HFFc6 (cell line): ENCODE measurements at regions not wholly inside any gene's neighbourhood (a gene's known extent, or its start where the extent isn't known, plus 50 kb on each side); places are given as distances from the start of the nearest gene placed in this dataset.
A peak's percentile ranks its signal among the peaks of the same experiment; 100 is the strongest.
"Not testable (repeated sequence)": the region's sequence is repeated elsewhere in the genome, so short reads cannot be mapped to it uniquely, and the experiment has no call there.

ENCODE experiments used
- DNase-seq: peaks from one replicate; pipeline ENCODE4 v3.0.0-alpha.2; 2018
- H3K27ac Mint-ChIP-seq: 2 replicates; pipeline ENCODE4 v1.8.0; 2020; ENCODE audit warnings: mild to moderate bottlenecking, mixed read lengths
- H3K27me3 Mint-ChIP-seq: 2 replicates; pipeline ENCODE4 v1.8.0; 2021; ENCODE audit warnings: mild to moderate bottlenecking, moderate library complexity, mixed read lengths; ENCODE audit not compliant: insufficient read depth
- H3K36me3 Mint-ChIP-seq: 2 replicates; pipeline ENCODE4 v1.8.0; 2021; ENCODE audit warnings: low read depth, mixed read lengths
- H3K4me1 Mint-ChIP-seq: 2 replicates; pipeline ENCODE4 v1.8.0; 2020; ENCODE audit warnings: low read depth, mixed read lengths
- H3K4me3 Mint-ChIP-seq: 2 replicates; pipeline ENCODE4 v1.8.0; 2020; ENCODE audit warnings: mild to moderate bottlenecking, moderate library complexity, mixed read lengths
- H3K9me3 Mint-ChIP-seq: 2 replicates; pipeline ENCODE4 v1.8.0; 2020; ENCODE audit warnings: mild to moderate bottlenecking, mixed read lengths
- TF ChIP-seq, protein P1 (sequence below): fragments of 200-600 bp; sonication (generic); IDR thresholded peaks from 2 replicates; pipeline ENCODE4 v1.5.0; 2021; ENCODE audit warnings: antibody characterized with exemption, mild to moderate bottlenecking

GRCh38 chrY:18891994-18892393 is 118.5 kb upstream of the HSFY2 start:
- TF ChIP-seq, protein P1, sequence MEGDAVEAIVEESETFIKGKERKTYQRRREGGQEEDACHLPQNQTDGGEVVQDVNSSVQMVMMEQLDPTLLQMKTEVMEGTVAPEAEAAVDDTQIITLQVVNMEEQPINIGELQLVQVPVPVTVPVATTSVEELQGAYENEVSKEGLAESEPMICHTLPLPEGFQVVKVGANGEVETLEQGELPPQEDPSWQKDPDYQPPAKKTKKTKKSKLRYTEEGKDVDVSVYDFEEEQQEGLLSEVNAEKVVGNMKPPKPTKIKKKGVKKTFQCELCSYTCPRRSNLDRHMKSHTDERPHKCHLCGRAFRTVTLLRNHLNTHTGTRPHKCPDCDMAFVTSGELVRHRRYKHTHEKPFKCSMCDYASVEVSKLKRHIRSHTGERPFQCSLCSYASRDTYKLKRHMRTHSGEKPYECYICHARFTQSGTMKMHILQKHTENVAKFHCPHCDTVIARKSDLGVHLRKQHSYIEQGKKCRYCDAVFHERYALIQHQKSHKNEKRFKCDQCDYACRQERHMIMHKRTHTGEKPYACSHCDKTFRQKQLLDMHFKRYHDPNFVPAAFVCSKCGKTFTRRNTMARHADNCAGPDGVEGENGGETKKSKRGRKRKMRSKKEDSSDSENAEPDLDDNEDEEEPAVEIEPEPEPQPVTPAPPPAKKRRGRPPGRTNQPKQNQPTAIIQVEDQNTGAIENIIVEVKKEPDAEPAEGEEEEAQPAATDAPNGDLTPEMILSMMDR, result no peak
- H3K27me3 Mint-ChIP-seq, result no peaks in the 10 kb centered on the region
- H3K4me3 Mint-ChIP-seq, result no peak overlapping the region
- H3K9me3 Mint-ChIP-seq, result no peaks in the 10 kb centered on the region
- DNase-seq, result no peak
- H3K36me3 Mint-ChIP-seq, result no peaks in the 10 kb centered on the region
- H3K27ac Mint-ChIP-seq, result no peak overlapping the region
- no peaks in the 10 kb centered on the region for H3K4me1 Mint-ChIP-seq

DNA sequence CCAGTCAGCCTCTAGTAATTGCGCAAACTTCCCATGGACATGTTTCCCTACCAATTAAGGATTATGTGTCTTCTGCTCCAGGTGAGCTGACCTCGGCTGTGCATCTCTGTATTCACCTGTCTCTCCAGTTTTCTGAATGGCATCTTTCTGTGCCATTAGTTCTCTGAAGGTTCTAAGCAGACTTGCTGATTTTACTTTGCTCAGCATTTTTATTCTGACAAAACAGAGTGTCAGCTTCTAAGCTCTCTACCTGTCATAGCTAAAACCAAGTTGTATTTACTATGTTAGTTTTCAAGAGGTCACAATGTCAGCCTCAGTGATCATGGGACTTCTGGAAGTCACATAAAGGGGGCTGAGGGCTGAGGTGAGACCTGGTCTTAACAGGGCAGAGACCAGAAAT is 116.0 kb upstream of the HSFY2 start:
- Mint-ChIP-seq H3K4me1 (peaks cover 12% of the 10 kb centered on the region), H3K36me3 (no peaks in the 10 kb centered on the region), H3K27ac (no peak overlapping the region), H3K4me3 (no peak overlapping the region), H3K27me3 (no peaks in the 10 kb centered on the region), H3K9me3 (no peaks in the 10 kb centered on the region)
- TF ChIP-seq, protein P1, result no peak
- DNase-seq, result no peak

DNA sequence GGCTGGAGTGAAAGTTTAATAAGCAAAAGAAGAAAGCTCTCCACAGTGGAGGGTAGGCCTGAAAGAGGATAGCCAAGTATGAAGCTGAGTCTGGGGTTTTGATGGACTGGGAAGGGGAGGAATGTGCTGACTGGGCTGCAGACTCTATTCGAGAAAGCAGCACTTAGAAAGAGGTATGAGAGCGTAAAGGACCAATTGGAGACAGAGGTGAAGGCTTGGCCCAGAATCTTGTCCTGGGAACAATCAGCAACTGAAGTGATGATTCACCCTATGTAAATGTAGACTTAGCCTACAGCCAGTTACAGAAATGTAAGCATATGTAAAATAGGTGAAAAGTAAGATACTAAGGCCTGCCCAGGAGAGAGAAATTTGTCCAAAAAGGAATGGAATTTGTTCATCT is 111.2 kb upstream of the HSFY2 start:
- Mint-ChIP-seq H3K27me3 (no peaks in the 10 kb centered on the region), H3K4me3 (no peak overlapping the region), H3K4me1 (peaks cover 15% of the 10 kb centered on the region), H3K27ac (peak overlapping the region; percentile 73), H3K36me3 (no peaks in the 10 kb centered on the region), H3K9me3 (no peaks in the 10 kb centered on the region)
- DNase-seq, result peak; percentile 45
- TF ChIP-seq, protein P1, result no peak

DNA sequence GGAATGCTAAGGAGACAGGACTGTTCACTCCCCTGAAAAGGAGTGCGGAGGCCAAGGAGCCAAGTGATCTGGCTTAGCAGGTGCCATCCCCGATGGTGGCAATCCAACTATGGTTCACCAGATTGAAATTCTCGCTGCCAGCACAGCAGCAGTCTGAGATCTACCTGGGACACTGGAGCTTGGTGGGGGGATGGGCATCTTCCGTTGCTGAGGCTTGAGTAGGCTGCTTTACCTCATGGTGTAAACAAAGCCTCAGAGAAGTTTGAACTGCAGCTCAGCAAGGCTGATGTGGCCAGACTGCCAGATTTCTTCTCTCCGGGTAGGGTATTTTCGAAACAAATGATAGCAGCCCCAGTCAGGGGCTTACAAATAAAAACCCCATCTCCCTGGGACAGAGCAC is 95.6 kb upstream of the HSFY2 start:
- not testable (repeated sequence) for H3K27me3 Mint-ChIP-seq, DNase-seq, H3K4me3 Mint-ChIP-seq, H3K36me3 Mint-ChIP-seq, H3K27ac Mint-ChIP-seq, H3K9me3 Mint-ChIP-seq, H3K4me1 Mint-ChIP-seq

DNA sequence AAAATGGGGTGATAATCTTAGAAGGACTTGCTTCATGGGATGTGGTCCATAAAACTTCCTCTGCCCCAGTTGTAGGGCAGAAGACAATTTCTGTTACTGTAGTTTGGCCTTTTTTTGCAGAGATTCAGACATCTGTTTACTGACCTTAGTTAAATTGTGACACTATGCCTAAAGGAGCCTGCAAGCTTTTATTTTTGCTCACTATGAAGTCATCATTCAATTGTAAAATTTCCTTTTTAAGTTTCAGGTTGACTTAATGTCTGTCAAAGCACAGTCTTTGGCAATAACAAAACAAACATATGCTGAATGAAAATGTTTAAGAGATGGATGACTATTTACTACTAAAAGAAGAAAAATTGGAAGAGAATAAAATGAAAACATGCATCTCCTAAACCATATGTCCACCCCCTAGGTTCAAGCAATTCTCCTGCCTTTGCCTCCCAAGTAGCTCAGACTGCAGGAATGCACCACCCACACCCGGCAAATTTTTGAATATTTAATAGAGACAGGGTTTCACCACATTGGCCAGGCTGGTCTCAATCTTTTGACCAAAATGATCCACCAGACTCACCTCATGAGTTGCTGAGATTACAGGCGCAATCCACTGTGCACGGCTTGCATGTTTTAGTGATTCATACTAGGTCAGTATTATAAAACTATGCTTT is 93.5 kb upstream of the HSFY2 start:
- not testable (repeated sequence) for H3K36me3 Mint-ChIP-seq, H3K4me3 Mint-ChIP-seq, DNase-seq, H3K27me3 Mint-ChIP-seq, H3K27ac Mint-ChIP-seq, H3K9me3 Mint-ChIP-seq, H3K4me1 Mint-ChIP-seq

DNA sequence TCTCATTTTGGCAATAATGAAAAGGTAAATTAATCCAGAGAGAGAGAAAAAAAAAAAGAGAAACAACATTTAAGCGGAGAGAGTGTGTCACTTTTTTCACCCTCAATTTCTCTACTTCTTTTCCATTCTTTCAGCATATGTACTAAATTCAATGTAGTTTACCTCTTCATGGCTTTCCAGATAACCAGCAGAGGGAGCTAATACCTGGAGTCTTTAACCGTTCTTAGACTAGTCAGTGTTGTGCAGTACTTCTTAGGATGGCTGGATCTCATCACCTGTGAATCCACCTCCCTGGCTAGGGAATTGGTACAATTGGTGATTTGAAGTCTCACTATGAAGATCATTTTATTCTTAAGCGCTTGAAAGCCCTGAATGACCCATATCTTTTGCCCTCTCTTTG is 87.3 kb upstream of the HSFY2 start:
- not testable (repeated sequence) for H3K4me1 Mint-ChIP-seq, H3K4me3 Mint-ChIP-seq, H3K27me3 Mint-ChIP-seq, DNase-seq, H3K27ac Mint-ChIP-seq, H3K36me3 Mint-ChIP-seq, H3K9me3 Mint-ChIP-seq

GRCh38 chrY:18858484-18859191 is 85.1 kb upstream of the HSFY2 start:
- not testable (repeated sequence) for H3K9me3 Mint-ChIP-seq, H3K36me3 Mint-ChIP-seq, H3K27ac Mint-ChIP-seq, DNase-seq, H3K4me1 Mint-ChIP-seq, H3K4me3 Mint-ChIP-seq, H3K27me3 Mint-ChIP-seq

GRCh38 chrY:18855184-18855583 is 81.6 kb upstream of the HSFY2 start:
- H3K4me3 Mint-ChIP-seq, H3K9me3 Mint-ChIP-seq, DNase-seq, H3K4me1 Mint-ChIP-seq, H3K36me3 Mint-ChIP-seq, H3K27ac Mint-ChIP-seq, H3K27me3 Mint-ChIP-seq: not testable (repeated sequence)

DNA sequence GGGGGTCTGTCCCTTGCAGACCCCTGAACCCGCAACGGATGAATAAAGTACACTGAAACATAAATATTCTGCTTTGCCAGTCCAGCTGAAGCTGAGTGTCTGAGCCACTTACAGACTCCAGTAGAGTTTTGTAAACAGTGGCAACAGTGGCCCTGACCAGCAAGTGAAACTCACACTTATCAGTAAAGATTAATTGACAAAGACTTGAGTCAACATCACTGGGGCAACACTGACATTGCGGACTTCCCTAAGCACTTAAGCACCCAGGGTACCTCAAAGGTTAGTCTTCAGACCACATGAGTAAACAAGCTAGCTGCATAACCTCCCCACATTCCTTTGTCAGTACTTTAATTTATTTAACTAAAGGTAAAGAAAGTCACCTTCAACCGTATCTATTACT is 79.8 kb upstream of the HSFY2 start:
- H3K27me3 Mint-ChIP-seq, H3K9me3 Mint-ChIP-seq, H3K4me1 Mint-ChIP-seq, H3K36me3 Mint-ChIP-seq, DNase-seq, H3K27ac Mint-ChIP-seq, H3K4me3 Mint-ChIP-seq: not testable (repeated sequence)

GRCh38 chrY:18836643-18837042 is 63.1 kb upstream of the HSFY2 start:
- H3K4me3 Mint-ChIP-seq, result not testable (repeated sequence)

More at GRCh38 chrY:18836643-18837042, 63.1 kb upstream of the HSFY2 start:
- not testable (repeated sequence) for DNase-seq, H3K27me3 Mint-ChIP-seq, H3K27ac Mint-ChIP-seq, H3K9me3 Mint-ChIP-seq, H3K4me1 Mint-ChIP-seq, H3K36me3 Mint-ChIP-seq
